ENCODE measurements at regions not wholly inside any gene's neighbourhood (a gene's known extent, or its start where the extent isn't known, plus 50 kb on each side); places are given as distances from the start of the nearest gene placed in this dataset.

- no peak overlapping the region for H3K27ac ChIP-seq (replicated peaks in 1 of 4)
- intact Hi-C loops (cut with DNase I): no loop called here
- H3K36me3 ChIP-seq: no peaks in the 10 kb centered on the region
- WGBS: 90% methylated on average over 3 of the region's 3 CpGs
- DNase-seq (ENCODE audit: extremely low spot score): no peak
- TF ChIP-seq POLR2AphosphoS5 (IDR thresholded peaks at IDR 0.05) (no peak), EP300 (IDR thresholded peaks at IDR 0.05) (no peak), POLR2A (IDR thresholded peaks at IDR 0.05; ENCODE audit: low read depth) (no peak), CTCF (IDR thresholded peaks at IDR 0.05) (no peak)
- H3K9me3 ChIP-seq: no peaks in the 10 kb centered on the region
- no peaks in the 10 kb centered on the region for H3K4me1 ChIP-seq
- no peaks in the 10 kb centered on the region for H3K27me3 ChIP-seq
- H3K4me3 ChIP-seq: no peak overlapping the region
Observed at GRCh38 chr3:95037927-95038326, 975.1 kb downstream of the NSUN3 start.

GRCh38 chr3:95044101-95044500 is 981.2 kb downstream of the NSUN3 start:
- intact Hi-C loops (cut with DNase I): no loop called here
- Histone ChIP-seq H3K36me3 (no peaks in the 10 kb centered on the region), H3K9me3 (no peaks in the 10 kb centered on the region), H3K4me1 (no peaks in the 10 kb centered on the region), H3K27me3 (no peaks in the 10 kb centered on the region), H3K27ac (replicated peaks in 1 of 4) (no peak overlapping the region), H3K4me3 (no peak overlapping the region)
- DNase-seq (ENCODE audit: extremely low spot score): no peak
- 83% methylated on average over 2 of the region's 2 CpGs for WGBS
- TF ChIP-seq CTCF (IDR thresholded peaks at IDR 0.05) (no peak), EP300 (IDR thresholded peaks at IDR 0.05) (no peak), POLR2AphosphoS5 (IDR thresholded peaks at IDR 0.05) (no peak), POLR2A (IDR thresholded peaks at IDR 0.05; ENCODE audit: low read depth) (no peak)

GRCh38 chr3:95048564-95048963 is 985.7 kb downstream of the NSUN3 start:
- no peak for TF ChIP-seq POLR2A (IDR thresholded peaks at IDR 0.05; ENCODE audit: low read depth)
- no peak for TF ChIP-seq POLR2AphosphoS5 (IDR thresholded peaks at IDR 0.05)
- TF ChIP-seq CTCF (IDR thresholded peaks at IDR 0.05): no peak
- no peak for TF ChIP-seq EP300 (IDR thresholded peaks at IDR 0.05)
- Histone ChIP-seq H3K4me3 (no peak overlapping the region), H3K9me3 (no peaks in the 10 kb centered on the region), H3K4me1 (no peaks in the 10 kb centered on the region), H3K27me3 (no peaks in the 10 kb centered on the region), H3K36me3 (no peaks in the 10 kb centered on the region), H3K27ac (replicated peaks in 1 of 4) (no peak overlapping the region)
- intact Hi-C loops (cut with DNase I): no loop called here
- DNase-seq (ENCODE audit: extremely low spot score): no peak

- TF ChIP-seq POLR2A (IDR thresholded peaks at IDR 0.05; ENCODE audit: low read depth): no peak
- no peak for TF ChIP-seq CTCF (IDR thresholded peaks at IDR 0.05)
- TF ChIP-seq EP300 (IDR thresholded peaks at IDR 0.05): no peak
- TF ChIP-seq POLR2AphosphoS5 (IDR thresholded peaks at IDR 0.05): no peak
- intact Hi-C loops (cut with DNase I): no loop called here
- 79% methylated on average over 1 of the region's 1 CpG for WGBS
- Histone ChIP-seq H3K4me3 (no peak overlapping the region), H3K27ac (replicated peaks in 1 of 4) (no peak overlapping the region), H3K9me3 (no peaks in the 10 kb centered on the region), H3K4me1 (no peaks in the 10 kb centered on the region), H3K27me3 (no peaks in the 10 kb centered on the region), H3K36me3 (no peaks in the 10 kb centered on the region)
- no peak for DNase-seq (ENCODE audit: extremely low spot score)
Observed at GRCh38 chr3:95049841-95050240, 987.0 kb downstream of the NSUN3 start.

GRCh38 chr3:95055288-95055687 is 992.4 kb downstream of the NSUN3 start:
- no peak for DNase-seq (ENCODE audit: extremely low spot score)
- TF ChIP-seq CTCF (IDR thresholded peaks at IDR 0.05) (no peak), POLR2AphosphoS5 (IDR thresholded peaks at IDR 0.05) (no peak), POLR2A (IDR thresholded peaks at IDR 0.05; ENCODE audit: low read depth) (no peak), EP300 (IDR thresholded peaks at IDR 0.05) (no peak)
- H3K9me3 ChIP-seq: no peaks in the 10 kb centered on the region
- no peak overlapping the region for H3K27ac ChIP-seq (replicated peaks in 1 of 4)
- H3K4me1 ChIP-seq: no peaks in the 10 kb centered on the region
- intact Hi-C loops (cut with DNase I): no loop called here
- 94% methylated on average over 2 of the region's 2 CpGs for WGBS
- H3K27me3 ChIP-seq: no peaks in the 10 kb centered on the region
- no peaks in the 10 kb centered on the region for H3K36me3 ChIP-seq
- no peak overlapping the region for H3K4me3 ChIP-seq
